OCI-LY7 (cell line): ENCODE measurements at regions not wholly inside any gene's neighbourhood (a gene's known extent, or its start where the extent isn't known, plus 50 kb on each side); places are given as distances from the start of the nearest gene placed in this dataset.

Experiments
- BruUV-seq: library from RNA; stranded (reverse); fragments of 400-500 nt; replicated peaks from 2 replicates; lab custom pipeline; 2021; lab: Mats Ljungman, UMichigan
- CTCF ChIA-PET: fragments of 300-600 bp; sonication (Branson Sonifier 250); formaldehyde crosslinking; loops from one replicate; lab custom pipeline; 2022; ENCODE audit warnings: antibody characterized with exemption; ENCODE audit not compliant: unreplicated experiment; lab: Charles Lee
- POLR2A ChIA-PET: fragments of 300-600 bp; sonication (Branson Sonifier 250); formaldehyde crosslinking; loops from one replicate; lab custom pipeline; 2022; ENCODE audit warnings: antibody characterized with exemption; lab: Charles Lee
- DNase-seq: peaks from one replicate; pipeline ENCODE4 v3.0.0-alpha.2; 2015; ENCODE audit warnings: low spot score
- H2AFZ ChIP-seq: fragments of 200-600 bp; sonication (generic), shearing (Covaris generic); 2 replicates; pipeline ENCODE4 v1.6.1; 2014; ENCODE audit warnings: mild to moderate bottlenecking, antibody characterized with exemption, low read length, moderate library complexity
- H3K27ac ChIP-seq: fragments of 200-600 bp; sonication (generic); 2 replicates; pipeline ENCODE4 v1.5.1; 2014; ENCODE audit warnings: mixed run types, low read depth, mild to moderate bottlenecking, moderate library complexity, low read length, inconsistent platforms; ENCODE audit not compliant: poor library complexity, severe bottlenecking
- H3K36me3 ChIP-seq: fragments of 200-600 bp; sonication (generic); 2 replicates; pipeline ENCODE4 v1.6.1; 2014; ENCODE audit warnings: mild to moderate bottlenecking, antibody characterized with exemption, low read length, moderate library complexity, mixed read lengths; ENCODE audit not compliant: insufficient read depth
- H3K4me1 ChIP-seq: fragments of 200-600 bp; sonication (generic); 2 replicates; pipeline ENCODE4 v1.5.1; 2014; ENCODE audit warnings: mild to moderate bottlenecking, low read length; ENCODE audit not compliant: insufficient read depth, poor library complexity, severe bottlenecking
- H3K4me2 ChIP-seq: fragments of 200-600 bp; sonication (generic); 2 replicates; pipeline ENCODE4 v1.6.1; 2014; ENCODE audit warnings: mild to moderate bottlenecking, low read length
- H3K4me3 ChIP-seq: fragments of 200-600 bp; sonication (generic); 2 replicates; pipeline ENCODE4 v1.5.1; 2014; ENCODE audit warnings: mild to moderate bottlenecking, low read depth, low read length; ENCODE audit not compliant: poor library complexity, severe bottlenecking
- H3K79me2 ChIP-seq: fragments of 200-600 bp; sonication (generic); 2 replicates; pipeline ENCODE4 v1.6.1; 2016; ENCODE audit warnings: low read depth, mild to moderate bottlenecking, low read length, moderate library complexity, mixed read lengths; ENCODE audit not compliant: insufficient read depth
- H3K9me2 ChIP-seq: fragments of 200-600 bp; sonication (generic); 2 replicates; pipeline ENCODE4 v1.6.1; 2016; ENCODE audit warnings: mild to moderate bottlenecking, low read length, mixed read lengths; ENCODE audit not compliant: insufficient read depth
- H3K9me3 ChIP-seq: fragments of 200-600 bp; sonication (generic); 2 replicates; pipeline ENCODE4 v1.6.1; 2014; ENCODE audit warnings: mild to moderate bottlenecking, mixed run types, low read length, mixed read lengths
- H4K20me1 ChIP-seq: fragments of 200-600 bp; sonication (generic); 2 replicates; pipeline ENCODE4 v1.6.1; 2014; ENCODE audit warnings: mild to moderate bottlenecking, antibody characterized with exemption, low read length, moderate library complexity, mixed read lengths; ENCODE audit not compliant: insufficient read depth
- CTCF ChIP-seq: fragments of 200-600 bp; sonication (generic); conservative IDR thresholded peaks from 2 replicates; pipeline ENCODE4 v1.5.1; 2014; ENCODE audit warnings: mild to moderate bottlenecking, antibody characterized with exemption, low read length, moderate library complexity, mixed read lengths
- EZH2phosphoT487 ChIP-seq: fragments of 200-600 bp; sonication (generic); IDR thresholded peaks from 2 replicates; pipeline ENCODE4 v1.6.1; 2018; ENCODE audit warnings: low read depth, borderline replicate concordance, mild to moderate bottlenecking, mixed run types, antibody characterized with exemption, low read length, moderate library complexity, mixed read lengths
- intact Hi-C: fragments of 100-400 bp; cut with micrococcal nuclease; formaldehyde crosslinking; loops from one replicate; pipeline ENCODE4 v1.10.0; 2022; ENCODE audit not compliant: unreplicated experiment

GRCh38 chr11:90491466-90491865 is 268.6 kb upstream of the CHORDC1 start:
- CTCF ChIA-PET: no interaction called here
- Histone ChIP-seq H4K20me1 (no peaks in the 10 kb centered on the region), H3K9me2 (no peaks in the 10 kb centered on the region), H3K79me2 (no peaks in the 10 kb centered on the region), H2AFZ (no peak overlapping the region), H3K36me3 (no peaks in the 10 kb centered on the region), H3K9me3 (no peaks in the 10 kb centered on the region), H3K27ac (no peak overlapping the region), H3K4me2 (no peak overlapping the region), H3K4me1 (no peaks in the 10 kb centered on the region), H3K4me3 (no peak overlapping the region)
- no peak for TF ChIP-seq EZH2phosphoT487
- no peak for TF ChIP-seq CTCF
- DNase-seq: no peak
- intact Hi-C loops: no loop called here
- BruUV-seq: no TSS peak
- POLR2A ChIA-PET: no interaction called here

GRCh38 chr11:90476442-90477007 is 253.7 kb upstream of the CHORDC1 start:
- ChIA-PET POLR2A (no interaction called here), CTCF (no interaction called here)
- BruUV-seq: no TSS peak
- Histone ChIP-seq H3K4me3 (no peak overlapping the region), H2AFZ (no peak overlapping the region), H3K36me3 (no peaks in the 10 kb centered on the region), H3K79me2 (no peaks in the 10 kb centered on the region), H3K27ac (no peak overlapping the region), H3K9me2 (no peaks in the 10 kb centered on the region), H3K4me2 (no peak overlapping the region), H3K9me3 (no peaks in the 10 kb centered on the region), H4K20me1 (no peaks in the 10 kb centered on the region), H3K4me1 (no peaks in the 10 kb centered on the region)
- peak; percentile 80 for TF ChIP-seq CTCF
- no peak for TF ChIP-seq EZH2phosphoT487
- intact Hi-C loops: no loop called here
- DNase-seq: peak; percentile 13

GRCh38 chr11:90468923-90469322 is 246.1 kb upstream of the CHORDC1 start:
- CTCF ChIA-PET: no interaction called here
- no peak for TF ChIP-seq CTCF
- TF ChIP-seq EZH2phosphoT487: no peak

More at GRCh38 chr11:90468923-90469322, 246.1 kb upstream of the CHORDC1 start:
- H3K9me3 ChIP-seq: no peaks in the 10 kb centered on the region
- H2AFZ ChIP-seq: no peak overlapping the region
- no peaks in the 10 kb centered on the region for H3K36me3 ChIP-seq
- POLR2A ChIA-PET: no interaction called here
- H3K4me2 ChIP-seq: no peak overlapping the region
- no peaks in the 10 kb centered on the region for H3K79me2 ChIP-seq
- no peak for DNase-seq
- H3K4me1 ChIP-seq: no peaks in the 10 kb centered on the region
- intact Hi-C loops: no loop called here
- no peaks in the 10 kb centered on the region for H4K20me1 ChIP-seq
- BruUV-seq: no TSS peak
- H3K4me3 ChIP-seq: no peak overlapping the region
- no peaks in the 10 kb centered on the region for H3K9me2 ChIP-seq
- H3K27ac ChIP-seq: no peak overlapping the region
